ENCODE measurements at regions not wholly inside any gene's neighbourhood (a gene's known extent, or its start where the extent isn't known, plus 50 kb on each side); places are given as distances from the start of the nearest gene placed in this dataset.

DNA sequence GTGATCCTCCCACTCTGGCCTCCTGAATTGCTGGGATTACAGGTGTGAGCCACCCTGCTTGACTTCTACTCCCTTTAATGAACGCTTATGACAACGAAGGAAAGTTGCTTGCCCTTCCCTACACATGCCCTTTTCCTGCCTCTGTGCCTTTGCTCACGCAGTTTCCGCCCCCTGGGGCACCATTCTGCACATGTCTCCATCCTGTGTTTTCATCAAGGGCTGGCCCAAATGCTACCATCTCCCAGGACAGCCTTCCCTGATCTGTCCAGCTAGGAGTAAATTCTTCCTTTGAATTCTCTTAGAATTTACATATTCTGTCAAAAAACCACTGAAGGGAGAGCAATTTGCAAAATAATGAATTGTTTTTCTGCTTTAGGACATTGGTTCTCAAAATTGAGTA, 50.0 kb upstream of the KMT2C start:
- no peak for TF ChIP-seq POLR2A (IDR thresholded peaks at IDR 0.05)
- TF ChIP-seq, protein P1, sequence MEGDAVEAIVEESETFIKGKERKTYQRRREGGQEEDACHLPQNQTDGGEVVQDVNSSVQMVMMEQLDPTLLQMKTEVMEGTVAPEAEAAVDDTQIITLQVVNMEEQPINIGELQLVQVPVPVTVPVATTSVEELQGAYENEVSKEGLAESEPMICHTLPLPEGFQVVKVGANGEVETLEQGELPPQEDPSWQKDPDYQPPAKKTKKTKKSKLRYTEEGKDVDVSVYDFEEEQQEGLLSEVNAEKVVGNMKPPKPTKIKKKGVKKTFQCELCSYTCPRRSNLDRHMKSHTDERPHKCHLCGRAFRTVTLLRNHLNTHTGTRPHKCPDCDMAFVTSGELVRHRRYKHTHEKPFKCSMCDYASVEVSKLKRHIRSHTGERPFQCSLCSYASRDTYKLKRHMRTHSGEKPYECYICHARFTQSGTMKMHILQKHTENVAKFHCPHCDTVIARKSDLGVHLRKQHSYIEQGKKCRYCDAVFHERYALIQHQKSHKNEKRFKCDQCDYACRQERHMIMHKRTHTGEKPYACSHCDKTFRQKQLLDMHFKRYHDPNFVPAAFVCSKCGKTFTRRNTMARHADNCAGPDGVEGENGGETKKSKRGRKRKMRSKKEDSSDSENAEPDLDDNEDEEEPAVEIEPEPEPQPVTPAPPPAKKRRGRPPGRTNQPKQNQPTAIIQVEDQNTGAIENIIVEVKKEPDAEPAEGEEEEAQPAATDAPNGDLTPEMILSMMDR (IDR thresholded peaks at IDR 0.05) = no peak
